ENCODE measurements at regions not wholly inside any gene's neighbourhood (a gene's known extent, or its start where the extent isn't known, plus 50 kb on each side); places are given as distances from the start of the nearest gene placed in this dataset.

- TF ChIP-seq REST (IDR thresholded peaks at IDR 0.05; ENCODE audit: low read depth) (no peak), RAD21 (IDR thresholded peaks at IDR 0.05; ENCODE audit: low read depth) (no peak)
These were observed 749.3 kb downstream of the TRIB2 start for GRCh38 chr2:13466076-13466475.

- no peak for TF ChIP-seq EGR1 (IDR thresholded peaks at IDR 0.05)
- TF ChIP-seq ZBTB7A (IDR thresholded peaks at IDR 0.05; ENCODE audit: low read depth), result no peak
- TF ChIP-seq RAD21 (IDR thresholded peaks at IDR 0.05; ENCODE audit: low read depth), result no peak
- no peak for TF ChIP-seq REST (IDR thresholded peaks at IDR 0.05; ENCODE audit: low read depth)
- no peak for TF ChIP-seq YY1 (IDR thresholded peaks at IDR 0.05; ENCODE audit: low read depth)
These were observed 757.8 kb downstream of the TRIB2 start for GRCh38 chr2:13474538-13474937.

DNA sequence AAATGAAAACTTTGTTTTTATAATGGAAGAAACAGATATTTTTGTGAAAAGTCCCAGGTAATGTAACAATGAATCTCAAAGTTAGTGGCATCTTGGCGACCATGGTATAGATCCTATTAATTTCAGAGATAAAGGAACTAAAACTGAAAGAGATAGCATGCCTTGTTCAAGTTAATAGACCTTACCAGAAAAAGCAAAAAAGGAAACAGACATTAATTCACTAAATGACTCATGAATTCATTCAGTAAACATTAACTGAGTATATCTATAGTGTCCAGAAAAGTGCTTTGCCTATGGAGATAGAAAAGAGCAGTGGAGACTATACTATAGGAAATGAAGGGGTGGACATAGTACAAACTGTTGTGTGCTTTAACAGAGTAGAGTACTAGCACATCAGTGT is 763.3 kb downstream of the TRIB2 start:
- TF ChIP-seq EP300 (IDR thresholded peaks at IDR 0.05; ENCODE audit: borderline replicate concordance) (no peak), TAF1 (IDR thresholded peaks at IDR 0.05; ENCODE audit: low read depth) (no peak), NFIC (IDR thresholded peaks at IDR 0.05) (no peak), FOXM1 (IDR thresholded peaks at IDR 0.05; ENCODE audit: borderline replicate concordance, low read depth) (no peak), REST (IDR thresholded peaks at IDR 0.05; ENCODE audit: low read depth) (no peak), TCF12 (IDR thresholded peaks at IDR 0.05; ENCODE audit: low read depth) (no peak), CREB1 (IDR thresholded peaks at IDR 0.05; ENCODE audit: low read depth) (no peak), YY1 (IDR thresholded peaks at IDR 0.05; ENCODE audit: low read depth) (no peak), TEAD4 (IDR thresholded peaks at IDR 0.05) (no peak), EGR1 (IDR thresholded peaks at IDR 0.05) (no peak), RAD21 (IDR thresholded peaks at IDR 0.05; ENCODE audit: low read depth) (no peak), ZBTB7A (IDR thresholded peaks at IDR 0.05; ENCODE audit: low read depth) (no peak), CEBPB (IDR thresholded peaks at IDR 0.05) (no peak)
- TF ChIP-seq, protein P1, sequence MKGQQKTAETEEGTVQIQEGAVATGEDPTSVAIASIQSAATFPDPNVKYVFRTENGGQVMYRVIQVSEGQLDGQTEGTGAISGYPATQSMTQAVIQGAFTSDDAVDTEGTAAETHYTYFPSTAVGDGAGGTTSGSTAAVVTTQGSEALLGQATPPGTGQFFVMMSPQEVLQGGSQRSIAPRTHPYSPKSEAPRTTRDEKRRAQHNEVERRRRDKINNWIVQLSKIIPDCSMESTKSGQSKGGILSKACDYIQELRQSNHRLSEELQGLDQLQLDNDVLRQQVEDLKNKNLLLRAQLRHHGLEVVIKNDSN (IDR thresholded peaks at IDR 0.05), result no peak
- TF ChIP-seq, protein P2, sequence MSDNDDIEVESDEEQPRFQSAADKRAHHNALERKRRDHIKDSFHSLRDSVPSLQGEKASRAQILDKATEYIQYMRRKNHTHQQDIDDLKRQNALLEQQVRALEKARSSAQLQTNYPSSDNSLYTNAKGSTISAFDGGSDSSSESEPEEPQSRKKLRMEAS (IDR thresholded peaks at IDR 0.05), result no peak

GRCh38 chr2:13481201-13481600 is 764.5 kb downstream of the TRIB2 start:
- TF ChIP-seq EGR1 (IDR thresholded peaks at IDR 0.05) (no peak), CREB1 (IDR thresholded peaks at IDR 0.05; ENCODE audit: low read depth) (no peak)
- TF ChIP-seq, protein P1 (IDR thresholded peaks at IDR 0.05), result no peak
- TF ChIP-seq, protein P2 (IDR thresholded peaks at IDR 0.05), result no peak

DNA sequence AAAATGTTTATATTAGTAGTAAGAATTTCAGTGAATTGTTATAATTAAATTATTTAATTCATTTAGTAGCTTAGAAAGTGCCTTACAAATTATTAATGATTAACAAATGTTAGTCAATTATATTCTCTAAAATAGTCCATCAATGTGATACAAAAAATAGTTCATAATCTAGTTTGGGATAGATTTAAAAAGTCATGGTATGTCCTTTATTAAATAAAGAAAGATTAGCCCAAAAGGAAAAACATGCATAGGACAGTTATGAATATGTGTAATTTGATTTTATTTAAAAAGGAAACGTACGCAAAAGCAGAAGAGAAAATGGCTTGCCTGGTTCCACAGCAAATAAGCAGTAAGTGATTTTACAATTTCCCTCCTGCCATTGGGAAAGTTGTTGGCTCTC is 768.5 kb downstream of the TRIB2 start:
- TF ChIP-seq REST (IDR thresholded peaks at IDR 0.05; ENCODE audit: low read depth), result no peak
- no peak for TF ChIP-seq RAD21 (IDR thresholded peaks at IDR 0.05; ENCODE audit: low read depth)
- TF ChIP-seq TEAD4 (IDR thresholded peaks at IDR 0.05), result no peak
- TF ChIP-seq, protein P2 (IDR thresholded peaks at IDR 0.05), result no peak
- TF ChIP-seq, protein P1 (IDR thresholded peaks at IDR 0.05), result no peak
- no peak for TF ChIP-seq YY1 (IDR thresholded peaks at IDR 0.05; ENCODE audit: low read depth)
- no peak for TF ChIP-seq FOXM1 (IDR thresholded peaks at IDR 0.05; ENCODE audit: borderline replicate concordance, low read depth)
- TF ChIP-seq NFIC (IDR thresholded peaks at IDR 0.05), result no peak
- no peak for TF ChIP-seq EP300 (IDR thresholded peaks at IDR 0.05; ENCODE audit: borderline replicate concordance)
- TF ChIP-seq TCF12 (IDR thresholded peaks at IDR 0.05; ENCODE audit: low read depth), result no peak
- TF ChIP-seq TAF1 (IDR thresholded peaks at IDR 0.05; ENCODE audit: low read depth), result no peak
- no peak for TF ChIP-seq CEBPB (IDR thresholded peaks at IDR 0.05)
- no peak for TF ChIP-seq EGR1 (IDR thresholded peaks at IDR 0.05)
- TF ChIP-seq ZBTB7A (IDR thresholded peaks at IDR 0.05; ENCODE audit: low read depth), result no peak
- TF ChIP-seq CREB1 (IDR thresholded peaks at IDR 0.05; ENCODE audit: low read depth), result no peak

All from Ishikawa (cell line).